Suprapubic skin (tissue), 4 donors: ENCODE measurements at regions not wholly inside any gene's neighbourhood (a gene's known extent, or its start where the extent isn't known, plus 50 kb on each side); places are given as distances from the start of the nearest gene placed in this dataset.

Experiments used
- EP300 ChIP-seq: sonication (generic); formaldehyde crosslinking; IDR thresholded peaks from one replicate; pipeline ENCODE4 v1.6.1; 2017; ENCODE audit warnings: antibody characterized with exemption
- POLR2A ChIP-seq, 2 donors: fragments of 450-650 bp; IDR thresholded peaks; one replicate each; pipeline ENCODE4 v1.6.1; 2017; ENCODE audit warnings: antibody characterized with exemption in 2 of 2, mild to moderate bottlenecking in 2 of 2, moderate library complexity in 2 of 2
- POLR2AphosphoS5 ChIP-seq, 3 donors: sonication (generic); formaldehyde crosslinking; IDR thresholded peaks; one replicate each; pipeline ENCODE4 v1.6.1; 2017; ENCODE audit warnings: antibody characterized with exemption in 3 of 3
- TF ChIP-seq, protein P1 (sequence below), 2 donors: fragments of 200-600 bp in 1 of 2; fragments of 450-650 bp in 1 of 2; sonication (generic) in 1 of 2; IDR thresholded peaks; one replicate each; pipeline ENCODE4 v1.5.1; 2016 to 2019; ENCODE audit warnings: antibody characterized with exemption in 2 of 2, mild to moderate bottlenecking in 1 of 2, moderate library complexity in 1 of 2

GRCh38 chr9:78399153-78399552 lies 102.2 kb downstream of the PSAT1 start:
- TF ChIP-seq POLR2A (IDR thresholded peaks at IDR 0.05) (no peak), EP300 (no peak), POLR2AphosphoS5 (IDR thresholded peaks at IDR 0.05) (no peak)
- TF ChIP-seq, protein P1, sequence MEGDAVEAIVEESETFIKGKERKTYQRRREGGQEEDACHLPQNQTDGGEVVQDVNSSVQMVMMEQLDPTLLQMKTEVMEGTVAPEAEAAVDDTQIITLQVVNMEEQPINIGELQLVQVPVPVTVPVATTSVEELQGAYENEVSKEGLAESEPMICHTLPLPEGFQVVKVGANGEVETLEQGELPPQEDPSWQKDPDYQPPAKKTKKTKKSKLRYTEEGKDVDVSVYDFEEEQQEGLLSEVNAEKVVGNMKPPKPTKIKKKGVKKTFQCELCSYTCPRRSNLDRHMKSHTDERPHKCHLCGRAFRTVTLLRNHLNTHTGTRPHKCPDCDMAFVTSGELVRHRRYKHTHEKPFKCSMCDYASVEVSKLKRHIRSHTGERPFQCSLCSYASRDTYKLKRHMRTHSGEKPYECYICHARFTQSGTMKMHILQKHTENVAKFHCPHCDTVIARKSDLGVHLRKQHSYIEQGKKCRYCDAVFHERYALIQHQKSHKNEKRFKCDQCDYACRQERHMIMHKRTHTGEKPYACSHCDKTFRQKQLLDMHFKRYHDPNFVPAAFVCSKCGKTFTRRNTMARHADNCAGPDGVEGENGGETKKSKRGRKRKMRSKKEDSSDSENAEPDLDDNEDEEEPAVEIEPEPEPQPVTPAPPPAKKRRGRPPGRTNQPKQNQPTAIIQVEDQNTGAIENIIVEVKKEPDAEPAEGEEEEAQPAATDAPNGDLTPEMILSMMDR (IDR thresholded peaks at IDR 0.05): no peak
